HepG2 (cell line): ENCODE measurements at regions not wholly inside any gene's neighbourhood (a gene's known extent, or its start where the extent isn't known, plus 50 kb on each side); places are given as distances from the start of the nearest gene placed in this dataset.

Source experiments
- ARNT ChIP-seq: fragments of 450-650 bp; IDR thresholded peaks from 2 replicates; pipeline ENCODE4 v1.6.1; 2017
- GATAD2A ChIP-seq: IDR thresholded peaks from 2 replicates; pipeline ENCODE4 v1.6.1; 2016
- GPN1 ChIP-seq: sonication (generic); formaldehyde crosslinking; IDR thresholded peaks from 2 replicates; pipeline ENCODE4 v1.5.1; 2020; ENCODE audit warnings: missing genetic modification reagents, borderline replicate concordance
- HDAC1 ChIP-seq: sonication (generic); formaldehyde crosslinking; IDR thresholded peaks from 2 replicates; pipeline ENCODE4 v1.5.1; 2020; ENCODE audit warnings: mild to moderate bottlenecking, missing genetic modification reagents
- MEF2D ChIP-seq: sonication (generic); formaldehyde crosslinking; IDR thresholded peaks from 2 replicates; pipeline ENCODE4 v1.5.1; 2020; ENCODE audit warnings: mild to moderate bottlenecking, missing genetic modification reagents
- MTF1 ChIP-seq: sonication (generic); formaldehyde crosslinking; IDR thresholded peaks from 2 replicates; pipeline ENCODE4 v1.5.0; 2020; ENCODE audit warnings: missing genetic modification reagents
- MZF1 ChIP-seq: sonication (generic); formaldehyde crosslinking; IDR thresholded peaks from 2 replicates; pipeline ENCODE4 v1.8.1; 2023; ENCODE audit warnings: mild to moderate bottlenecking, missing genetic modification reagents, borderline replicate concordance
- NR3C1 ChIP-seq: sonication (generic); formaldehyde crosslinking; IDR thresholded peaks from 2 replicates; pipeline ENCODE4 v1.4.0; 2020; ENCODE audit warnings: missing genetic modification reagents
- PCBP2 ChIP-seq: fragments of 200-400 bp; formaldehyde crosslinking; optimal IDR thresholded peaks from 2 replicates; pipeline ENCODE3; 2018; ENCODE audit warnings: low read length, low read depth; ENCODE audit not compliant: poor library complexity, severe bottlenecking
- PHF21A ChIP-seq: sonication (generic); formaldehyde crosslinking; IDR thresholded peaks from 2 replicates; pipeline ENCODE4 v1.5.0; 2020; ENCODE audit warnings: mild to moderate bottlenecking, missing genetic modification reagents
- PITX1 ChIP-seq: sonication (generic); formaldehyde crosslinking; IDR thresholded peaks from 2 replicates; pipeline ENCODE4 v1.5.1; 2020; ENCODE audit warnings: mild to moderate bottlenecking, missing genetic modification reagents
- POGZ ChIP-seq: sonication (generic); formaldehyde crosslinking; IDR thresholded peaks from 2 replicates; pipeline ENCODE4 v1.4.0; 2020; ENCODE audit warnings: mild to moderate bottlenecking, missing genetic modification reagents
- POLR2A ChIP-seq, 2 experiments: IDR thresholded peaks; 2 replicates each; pipeline ENCODE4 v1.6.1; 2011; ENCODE audit warnings: low read depth in 2 of 2, low read length in 2 of 2, mild to moderate bottlenecking in 1 of 2, moderate library complexity in 1 of 2; ENCODE audit not compliant: insufficient read depth in 1 of 2
- PRMT3 ChIP-seq: sonication (generic); formaldehyde crosslinking; IDR thresholded peaks from 2 replicates; pipeline ENCODE4 v1.8.1; 2022; ENCODE audit warnings: low read depth, mild to moderate bottlenecking, moderate library complexity, missing genetic modification reagents, borderline replicate concordance
- RAD21 ChIP-seq: fragments of 450-650 bp; formaldehyde crosslinking; IDR thresholded peaks from 2 replicates; pipeline ENCODE4 v1.5.0; 2020; ENCODE audit warnings: mild to moderate bottlenecking
- RBFOX2 ChIP-seq: fragments of 200-400 bp; formaldehyde crosslinking; IDR thresholded peaks from 2 replicates; pipeline ENCODE4 v1.6.1; 2017; ENCODE audit warnings: low read depth, mild to moderate bottlenecking, low read length
- SIX1 ChIP-seq: sonication (generic); formaldehyde crosslinking; IDR thresholded peaks from 2 replicates; pipeline ENCODE4 v1.4.0; 2020; ENCODE audit warnings: missing genetic modification reagents, borderline replicate concordance
- SMAD3 ChIP-seq: sonication (generic); formaldehyde crosslinking; IDR thresholded peaks from 2 replicates; pipeline ENCODE4 v1.4.0; 2020; ENCODE audit warnings: missing genetic modification reagents
- TBX2 ChIP-seq: sonication (generic); formaldehyde crosslinking; IDR thresholded peaks from 2 replicates; pipeline ENCODE4 v1.5.0; 2020; ENCODE audit warnings: missing genetic modification reagents, mild to moderate bottlenecking, borderline replicate concordance
- TBX3 ChIP-seq: fragments of 450-650 bp; IDR thresholded peaks from 2 replicates; pipeline ENCODE4 v1.6.1; 2017; ENCODE audit warnings: antibody characterized with exemption, mild to moderate bottlenecking, inconsistent platforms, borderline replicate concordance
- TEAD2 ChIP-seq: sonication (generic); formaldehyde crosslinking; IDR thresholded peaks from 2 replicates; pipeline ENCODE4 v1.9.0; 2021; ENCODE audit warnings: missing genetic modification reagents
- YY1 ChIP-seq: IDR thresholded peaks from 2 replicates; pipeline ENCODE4 v1.6.1; 2011; ENCODE audit warnings: low read length, low read depth, moderate library complexity, mild to moderate bottlenecking; ENCODE audit not compliant: insufficient read depth, insufficient replicate concordance
- ZBTB37 ChIP-seq: sonication (generic); formaldehyde crosslinking; IDR thresholded peaks from 2 replicates; pipeline ENCODE4 v1.4.0; 2020; ENCODE audit warnings: mild to moderate bottlenecking, missing genetic modification reagents
- ZFP36 ChIP-seq: fragments of 150-350 bp; IDR thresholded peaks from 2 replicates; pipeline ENCODE4 v1.6.1; 2018; ENCODE audit warnings: borderline replicate concordance, low read length, low read depth; ENCODE audit not compliant: partially characterized antibody
- ZIK1 ChIP-seq: sonication (generic); formaldehyde crosslinking; IDR thresholded peaks from 2 replicates; pipeline ENCODE4 v1.5.0; 2020; ENCODE audit warnings: mild to moderate bottlenecking, low read depth, missing genetic modification reagents, borderline replicate concordance
- ZNF33B ChIP-seq: sonication (generic); formaldehyde crosslinking; IDR thresholded peaks from 2 replicates; pipeline ENCODE4 v1.5.1; 2020; ENCODE audit warnings: mild to moderate bottlenecking, missing genetic modification reagents
- ZNF569 ChIP-seq: sonication (generic); formaldehyde crosslinking; IDR thresholded peaks from 2 replicates; pipeline ENCODE4 v1.5.0; 2020; ENCODE audit warnings: mild to moderate bottlenecking, missing genetic modification reagents, moderate library complexity, borderline replicate concordance
- ZNF75D ChIP-seq: sonication (generic); formaldehyde crosslinking; IDR thresholded peaks from 2 replicates; pipeline ENCODE4 v1.8.1; 2023; ENCODE audit warnings: missing genetic modification reagents, mild to moderate bottlenecking, borderline replicate concordance
- ZSCAN25 ChIP-seq: sonication (generic); formaldehyde crosslinking; IDR thresholded peaks from 2 replicates; pipeline ENCODE4 v1.8.0; 2022; ENCODE audit warnings: mild to moderate bottlenecking, missing genetic modification reagents
- ZSCAN31 ChIP-seq: sonication (generic); formaldehyde crosslinking; IDR thresholded peaks from 2 replicates; pipeline ENCODE4 v1.5.0; 2020; ENCODE audit warnings: low read depth, mild to moderate bottlenecking, missing genetic modification reagents
- TF ChIP-seq, protein P1 (sequence below): sonication (generic); formaldehyde crosslinking; IDR thresholded peaks from 2 replicates; pipeline ENCODE4 v1.4.0; 2020; ENCODE audit warnings: mild to moderate bottlenecking, missing genetic modification reagents

DNA sequence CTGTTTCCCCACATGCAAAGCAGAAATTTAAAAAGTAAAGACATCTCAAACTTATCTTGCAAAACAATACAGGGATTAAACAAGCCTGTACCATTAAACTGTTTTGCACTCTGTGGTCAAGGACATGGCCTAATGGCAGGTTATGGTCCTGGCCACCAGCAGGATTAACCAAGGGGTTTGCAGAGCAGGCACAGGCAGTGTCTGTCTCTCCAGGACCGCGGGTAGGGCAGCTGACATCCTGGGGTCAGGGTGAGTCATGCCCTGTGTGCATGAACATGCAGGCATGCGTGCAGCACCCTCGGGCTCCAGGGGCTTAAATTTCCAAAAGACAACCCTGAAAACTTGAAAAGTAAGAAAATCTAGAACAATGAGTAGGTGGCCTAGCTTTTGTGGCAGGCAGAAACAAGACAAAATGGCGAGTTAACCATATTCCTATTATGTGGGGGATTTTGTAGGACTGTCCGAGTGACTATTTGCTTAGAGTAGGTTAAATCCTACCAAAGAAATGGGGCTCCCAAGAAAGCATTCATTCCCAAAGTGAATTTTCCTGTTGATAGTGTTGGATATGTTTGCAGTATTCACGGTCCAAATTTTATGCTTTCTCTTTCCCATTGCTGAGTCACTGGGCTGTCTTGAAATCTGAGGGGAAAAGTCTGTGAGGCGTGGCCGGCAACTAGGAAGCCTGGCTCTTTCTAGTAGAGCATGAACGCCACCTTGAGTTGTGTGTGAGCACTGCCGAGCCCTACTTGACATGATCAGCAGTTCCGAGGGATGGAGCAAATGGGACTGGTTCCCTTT, 158.4 kb upstream of the FAM20A start (continued):
- TF ChIP-seq YY1 (peak; percentile 77), SIX1 (no peak; the same call in 1 of the 2 replicates), PHF21A (CRISPR knock-in tag) (peak; percentile 88), MTF1 (no peak), PRMT3 (CRISPR knock-in tag) (no peak), GPN1 (no peak), ZSCAN25 (peak; percentile 18; the same call in 1 of the 2 replicates), POGZ (CRISPR knock-in tag) (peak; percentile 82), ZNF569 (no peak), ZBTB37 (peak; percentile 96), MZF1 (no peak), ZNF75D (no peak), PITX1 (peak; percentile 99), PCBP2 (no peak), NR3C1 (no peak), ARNT (no peak), ZNF33B (CRISPR knock-in tag) (no peak), ZIK1 (CRISPR knock-in tag) (no peak), HDAC1 (CRISPR knock-in tag) (peak; percentile 81), TBX2 (CRISPR knock-in tag) (peak; percentile 94), TBX3 (no peak), MEF2D (CRISPR knock-in tag) (peak; percentile 89), SMAD3 (peak; percentile 28), RAD21 (CRISPR knock-in tag) (peak; percentile 97), TEAD2 (CRISPR knock-in tag) (no peak), GATAD2A (peak; percentile 68), RBFOX2 (no peak), POLR2A (IDR thresholded peaks at IDR 0.05; ENCODE audit: insufficient read depth in 1 of 2, low read depth in 2 of 2, low read length in 2 of 2) (peak; percentile 63 to 90; a peak in 3 of 4 replicates), ZFP36 (no peak), ZSCAN31 (CRISPR knock-in tag) (peak; percentile 94)
- TF ChIP-seq, protein P1, sequence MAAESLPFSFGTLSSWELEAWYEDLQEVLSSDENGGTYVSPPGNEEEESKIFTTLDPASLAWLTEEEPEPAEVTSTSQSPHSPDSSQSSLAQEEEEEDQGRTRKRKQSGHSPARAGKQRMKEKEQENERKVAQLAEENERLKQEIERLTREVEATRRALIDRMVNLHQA (CRISPR knock-in tag): no peak
